Dendritic cell treated with granulocyte-macrophage colony-stimulating factor and Interleukin-4, amounts not matched to agents 40 ng/mL and 50 ng/mL, for 4 days (primary cell): ENCODE measurements at regions not wholly inside any gene's neighbourhood (a gene's known extent, or its start where the extent isn't known, plus 50 kb on each side); places are given as distances from the start of the nearest gene placed in this dataset.

Source experiments
- H3K27ac Mint-ChIP-seq: one replicate; pipeline ENCODE4 v1.8.0; 2022; ENCODE audit warnings: mild to moderate bottlenecking, mixed read lengths
- H3K27me3 Mint-ChIP-seq: one replicate; pipeline ENCODE4 v1.8.0; 2022; ENCODE audit warnings: mild to moderate bottlenecking, mixed read lengths
- H3K36me3 Mint-ChIP-seq: one replicate; pipeline ENCODE4 v1.8.0; 2022; ENCODE audit warnings: low read depth, mixed read lengths
- H3K4me1 Mint-ChIP-seq: one replicate; pipeline ENCODE4 v1.8.0; 2022; ENCODE audit warnings: low read depth, mixed read lengths
- H3K4me3 Mint-ChIP-seq: one replicate; pipeline ENCODE4 v1.8.0; 2022; ENCODE audit warnings: mild to moderate bottlenecking, moderate library complexity, mixed read lengths
- H3K9me3 Mint-ChIP-seq: one replicate; pipeline ENCODE4 v1.8.0; 2022; ENCODE audit warnings: mixed read lengths
- intact Hi-C: fragments of 100-400 bp; cut with micrococcal nuclease; formaldehyde crosslinking; loops from one replicate; pipeline ENCODE4 v1.15.0; 2022

- H3K27me3 Mint-ChIP-seq: peaks cover 2% of the 10 kb centered on the region
- intact Hi-C loops: no loop called here
- no peaks in the 10 kb centered on the region for H3K9me3 Mint-ChIP-seq
- no peaks in the 10 kb centered on the region for H3K36me3 Mint-ChIP-seq
- H3K4me1 Mint-ChIP-seq: no peaks in the 10 kb centered on the region
- no peak overlapping the region for H3K4me3 Mint-ChIP-seq
- no peak overlapping the region for H3K27ac Mint-ChIP-seq
Observed at GRCh38 chr6:74070711-74071110, 374.7 kb downstream of the CD109 start.

GRCh38 chr6:74070091-74070490 is 374.1 kb downstream of the CD109 start:
- H3K4me3 Mint-ChIP-seq: no peak overlapping the region
- H3K9me3 Mint-ChIP-seq: no peaks in the 10 kb centered on the region
- peaks cover 2% of the 10 kb centered on the region for H3K27me3 Mint-ChIP-seq
- intact Hi-C loops: no loop called here
- no peaks in the 10 kb centered on the region for H3K36me3 Mint-ChIP-seq
- no peaks in the 10 kb centered on the region for H3K4me1 Mint-ChIP-seq
- no peak overlapping the region for H3K27ac Mint-ChIP-seq

- Mint-ChIP-seq H3K9me3 (no peaks in the 10 kb centered on the region), H3K4me1 (no peaks in the 10 kb centered on the region), H3K27ac (no peak overlapping the region), H3K4me3 (no peak overlapping the region), H3K27me3 (peaks cover 2% of the 10 kb centered on the region), H3K36me3 (no peaks in the 10 kb centered on the region)
- intact Hi-C loops: no loop called here
Observed at GRCh38 chr6:74069089-74069581, 373.1 kb downstream of the CD109 start.

GRCh38 chr6:74066168-74066871 is 370.3 kb downstream of the CD109 start:
- Mint-ChIP-seq H3K4me1 (no peaks in the 10 kb centered on the region), H3K4me3 (no peak overlapping the region), H3K27ac (no peak overlapping the region), H3K9me3 (no peaks in the 10 kb centered on the region), H3K36me3 (no peaks in the 10 kb centered on the region), H3K27me3 (peaks cover 2% of the 10 kb centered on the region)
- intact Hi-C loops: no loop called here

GRCh38 chr6:74065705-74066104 is 369.7 kb downstream of the CD109 start:
- Mint-ChIP-seq H3K27me3 (peaks cover 2% of the 10 kb centered on the region), H3K9me3 (no peaks in the 10 kb centered on the region), H3K4me1 (no peaks in the 10 kb centered on the region), H3K36me3 (no peaks in the 10 kb centered on the region), H3K27ac (no peak overlapping the region), H3K4me3 (no peak overlapping the region)
- intact Hi-C loops: no loop called here

GRCh38 chr6:74063391-74063790 is 367.4 kb downstream of the CD109 start:
- Mint-ChIP-seq H3K9me3 (no peaks in the 10 kb centered on the region), H3K27ac (no peak overlapping the region), H3K4me3 (no peak overlapping the region), H3K36me3 (no peaks in the 10 kb centered on the region), H3K4me1 (no peaks in the 10 kb centered on the region), H3K27me3 (peaks cover 2% of the 10 kb centered on the region)
- intact Hi-C loops: no loop called here

- H3K9me3 Mint-ChIP-seq: no peaks in the 10 kb centered on the region
- intact Hi-C loops: no loop called here
- H3K27me3 Mint-ChIP-seq: peaks cover 2% of the 10 kb centered on the region
- H3K4me3 Mint-ChIP-seq: no peak overlapping the region
- H3K27ac Mint-ChIP-seq: no peak overlapping the region
- no peaks in the 10 kb centered on the region for H3K36me3 Mint-ChIP-seq
- no peaks in the 10 kb centered on the region for H3K4me1 Mint-ChIP-seq
Observed at GRCh38 chr6:74061201-74061600, 365.2 kb downstream of the CD109 start.

GRCh38 chr6:74060354-74060753 is 364.4 kb downstream of the CD109 start:
- Mint-ChIP-seq H3K36me3 (no peaks in the 10 kb centered on the region), H3K4me1 (no peaks in the 10 kb centered on the region), H3K27me3 (no peaks in the 10 kb centered on the region), H3K9me3 (no peaks in the 10 kb centered on the region), H3K4me3 (no peak overlapping the region), H3K27ac (no peak overlapping the region)
- intact Hi-C loops: no loop called here

GRCh38 chr6:74058606-74059005 is 362.6 kb downstream of the CD109 start:
- no peak overlapping the region for H3K27ac Mint-ChIP-seq
- no peaks in the 10 kb centered on the region for H3K4me1 Mint-ChIP-seq
- no peak overlapping the region for H3K4me3 Mint-ChIP-seq
- no peaks in the 10 kb centered on the region for H3K27me3 Mint-ChIP-seq
- intact Hi-C loops: no loop called here
- H3K36me3 Mint-ChIP-seq: no peaks in the 10 kb centered on the region
- H3K9me3 Mint-ChIP-seq: no peaks in the 10 kb centered on the region

- intact Hi-C loops: no loop called here
- H3K9me3 Mint-ChIP-seq: no peaks in the 10 kb centered on the region
- H3K27me3 Mint-ChIP-seq: no peaks in the 10 kb centered on the region
- H3K4me1 Mint-ChIP-seq: no peaks in the 10 kb centered on the region
- H3K27ac Mint-ChIP-seq: no peak overlapping the region
- H3K36me3 Mint-ChIP-seq: no peaks in the 10 kb centered on the region
- H3K4me3 Mint-ChIP-seq: no peak overlapping the region
Observed at GRCh38 chr6:74057326-74057725, 361.3 kb downstream of the CD109 start.

- no peak overlapping the region for H3K27ac Mint-ChIP-seq
- no peaks in the 10 kb centered on the region for H3K9me3 Mint-ChIP-seq
- no peak overlapping the region for H3K4me3 Mint-ChIP-seq
- no peaks in the 10 kb centered on the region for H3K4me1 Mint-ChIP-seq
- H3K36me3 Mint-ChIP-seq: no peaks in the 10 kb centered on the region
- intact Hi-C loops: no loop called here
- H3K27me3 Mint-ChIP-seq: no peaks in the 10 kb centered on the region
Observed at GRCh38 chr6:74054190-74054589, 358.2 kb downstream of the CD109 start.

GRCh38 chr6:74050921-74051320 is 354.9 kb downstream of the CD109 start:
- Mint-ChIP-seq H3K27me3 (no peaks in the 10 kb centered on the region), H3K27ac (no peak overlapping the region), H3K4me3 (no peak overlapping the region), H3K36me3 (no peaks in the 10 kb centered on the region), H3K4me1 (no peaks in the 10 kb centered on the region), H3K9me3 (no peaks in the 10 kb centered on the region)
- intact Hi-C loops: no loop called here

- intact Hi-C loops: no loop called here
- H3K36me3 Mint-ChIP-seq: no peaks in the 10 kb centered on the region
- H3K27ac Mint-ChIP-seq: no peak overlapping the region
- no peaks in the 10 kb centered on the region for H3K27me3 Mint-ChIP-seq
- H3K4me1 Mint-ChIP-seq: no peaks in the 10 kb centered on the region
- H3K4me3 Mint-ChIP-seq: no peak overlapping the region
- no peaks in the 10 kb centered on the region for H3K9me3 Mint-ChIP-seq
Observed at GRCh38 chr6:74048387-74048786, 352.4 kb downstream of the CD109 start.

GRCh38 chr6:74044417-74045096 is 348.6 kb downstream of the CD109 start:
- H3K4me3 Mint-ChIP-seq: no peak overlapping the region
- no peaks in the 10 kb centered on the region for H3K36me3 Mint-ChIP-seq
- intact Hi-C loops: no loop called here
- no peaks in the 10 kb centered on the region for H3K9me3 Mint-ChIP-seq
- no peaks in the 10 kb centered on the region for H3K27me3 Mint-ChIP-seq
- H3K4me1 Mint-ChIP-seq: no peaks in the 10 kb centered on the region
- no peak overlapping the region for H3K27ac Mint-ChIP-seq

GRCh38 chr6:74041420-74041819 is 345.4 kb downstream of the CD109 start:
- H3K27me3 Mint-ChIP-seq: no peaks in the 10 kb centered on the region
- no peaks in the 10 kb centered on the region for H3K4me1 Mint-ChIP-seq
- intact Hi-C loops: no loop called here
- H3K9me3 Mint-ChIP-seq: peaks cover 8% of the 10 kb centered on the region
- H3K27ac Mint-ChIP-seq: no peak overlapping the region
- no peak overlapping the region for H3K4me3 Mint-ChIP-seq
- H3K36me3 Mint-ChIP-seq: no peaks in the 10 kb centered on the region
